MM.1S (cell line): ENCODE measurements at regions not wholly inside any gene's neighbourhood (a gene's known extent, or its start where the extent isn't known, plus 50 kb on each side); places are given as distances from the start of the nearest gene placed in this dataset.

Source experiments
- DNase-seq: peaks from one replicate; pipeline ENCODE4 v3.0.0-alpha.2; 2015
- H2AFZ ChIP-seq: fragments of 300-600 bp; sonication (generic); 2 replicates; pipeline ENCODE4 v1.6.0; 2016; ENCODE audit warnings: antibody characterized with exemption, low read length
- H3F3A ChIP-seq: fragments of 300-600 bp; sonication (generic); 2 replicates; pipeline ENCODE4 v1.6.1; 2016; ENCODE audit warnings: mild to moderate bottlenecking, antibody characterized with exemption, low read length, moderate library complexity, mixed read lengths; ENCODE audit not compliant: insufficient read depth
- H3K27ac ChIP-seq: fragments of 300-600 bp; sonication (generic); 2 replicates; pipeline ENCODE4 v1.5.1; 2016; ENCODE audit warnings: mild to moderate bottlenecking, low read length
- H3K27me3 ChIP-seq: fragments of 300-600 bp; sonication (generic); replicated peaks from 2 replicates; pipeline ENCODE4 v1.6.0; 2016; ENCODE audit warnings: low read length; ENCODE audit not compliant: insufficient read depth
- H3K36me3 ChIP-seq: fragments of 300-600 bp; sonication (generic); replicated peaks from 2 replicates; pipeline ENCODE4 v1.6.1; 2016; ENCODE audit warnings: mild to moderate bottlenecking, low read length, mixed read lengths; ENCODE audit not compliant: insufficient read depth
- H3K4me1 ChIP-seq: fragments of 300-600 bp; sonication (generic); 2 replicates; pipeline ENCODE4 v1.6.1; 2016; ENCODE audit warnings: low read length, mixed read lengths
- H3K4me2 ChIP-seq: fragments of 300-600 bp; sonication (generic); 2 replicates; pipeline ENCODE4 v1.6.0; 2016; ENCODE audit warnings: low read depth, low read length
- H3K4me3 ChIP-seq: fragments of 300-600 bp; sonication (generic); 2 replicates; pipeline ENCODE4 v1.5.1; 2016; ENCODE audit warnings: low read length, mixed read lengths
- H3K79me2 ChIP-seq: fragments of 300-600 bp; sonication (generic); 2 replicates; pipeline ENCODE4 v1.6.1; 2016; ENCODE audit warnings: mixed run types, low read length, mixed read lengths
- H3K9ac ChIP-seq: fragments of 300-600 bp; sonication (generic); 2 replicates; pipeline ENCODE4 v1.6.1; 2016; ENCODE audit warnings: low read length, mixed read lengths
- H3K9me2 ChIP-seq: fragments of 300-600 bp; sonication (generic); replicated peaks from 2 replicates; pipeline ENCODE4 v1.6.1; 2016; ENCODE audit warnings: mild to moderate bottlenecking, low read length, mixed read lengths; ENCODE audit not compliant: insufficient read depth
- H3K9me3 ChIP-seq: fragments of 300-600 bp; sonication (generic); replicated peaks from 2 replicates; pipeline ENCODE4 v1.6.1; 2016; ENCODE audit warnings: mild to moderate bottlenecking, low read length, mixed read lengths; ENCODE audit not compliant: insufficient read depth
- H4K20me1 ChIP-seq: fragments of 300-600 bp; sonication (generic); 2 replicates; pipeline ENCODE4 v1.6.1; 2016; ENCODE audit warnings: mild to moderate bottlenecking, low read length, moderate library complexity, mixed read lengths; ENCODE audit not compliant: insufficient read depth
- EZH2 ChIP-seq: fragments of 300-600 bp; sonication (generic); optimal IDR thresholded peaks from 2 replicates; pipeline ENCODE3; 2017; ENCODE audit warnings: low read depth, mild to moderate bottlenecking, antibody characterized with exemption, low read length, mixed read lengths
- EZH2phosphoT487 ChIP-seq: fragments of 300-600 bp; sonication (generic); IDR thresholded peaks from 2 replicates; pipeline ENCODE4 v1.6.1; 2018; ENCODE audit warnings: antibody characterized with exemption, low read length
- TF ChIP-seq, protein P1 (sequence below): fragments of 300-600 bp; sonication (generic); IDR thresholded peaks from 2 replicates; pipeline ENCODE4 v1.5.1; 2016; ENCODE audit warnings: antibody characterized with exemption, low read length, mixed read lengths

GRCh38 chr10:2984682-2985081 is 82.7 kb upstream of the PFKP start:
- Histone ChIP-seq H3K9ac (no peak overlapping the region), H2AFZ (no peak overlapping the region), H3K79me2 (no peaks in the 10 kb centered on the region), H4K20me1 (no peaks in the 10 kb centered on the region), H3K27me3 (no peaks in the 10 kb centered on the region), H3K27ac (no peak overlapping the region), H3K4me1 (no peaks in the 10 kb centered on the region), H3K9me3 (no peaks in the 10 kb centered on the region), H3F3A (no peaks in the 10 kb centered on the region), H3K9me2 (no peaks in the 10 kb centered on the region), H3K4me3 (no peak overlapping the region), H3K4me2 (no peak overlapping the region), H3K36me3 (no peaks in the 10 kb centered on the region)
- no peak for DNase-seq
- TF ChIP-seq EZH2 (no peak), EZH2phosphoT487 (no peak)
- TF ChIP-seq, protein P1, sequence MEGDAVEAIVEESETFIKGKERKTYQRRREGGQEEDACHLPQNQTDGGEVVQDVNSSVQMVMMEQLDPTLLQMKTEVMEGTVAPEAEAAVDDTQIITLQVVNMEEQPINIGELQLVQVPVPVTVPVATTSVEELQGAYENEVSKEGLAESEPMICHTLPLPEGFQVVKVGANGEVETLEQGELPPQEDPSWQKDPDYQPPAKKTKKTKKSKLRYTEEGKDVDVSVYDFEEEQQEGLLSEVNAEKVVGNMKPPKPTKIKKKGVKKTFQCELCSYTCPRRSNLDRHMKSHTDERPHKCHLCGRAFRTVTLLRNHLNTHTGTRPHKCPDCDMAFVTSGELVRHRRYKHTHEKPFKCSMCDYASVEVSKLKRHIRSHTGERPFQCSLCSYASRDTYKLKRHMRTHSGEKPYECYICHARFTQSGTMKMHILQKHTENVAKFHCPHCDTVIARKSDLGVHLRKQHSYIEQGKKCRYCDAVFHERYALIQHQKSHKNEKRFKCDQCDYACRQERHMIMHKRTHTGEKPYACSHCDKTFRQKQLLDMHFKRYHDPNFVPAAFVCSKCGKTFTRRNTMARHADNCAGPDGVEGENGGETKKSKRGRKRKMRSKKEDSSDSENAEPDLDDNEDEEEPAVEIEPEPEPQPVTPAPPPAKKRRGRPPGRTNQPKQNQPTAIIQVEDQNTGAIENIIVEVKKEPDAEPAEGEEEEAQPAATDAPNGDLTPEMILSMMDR = no peak

DNA sequence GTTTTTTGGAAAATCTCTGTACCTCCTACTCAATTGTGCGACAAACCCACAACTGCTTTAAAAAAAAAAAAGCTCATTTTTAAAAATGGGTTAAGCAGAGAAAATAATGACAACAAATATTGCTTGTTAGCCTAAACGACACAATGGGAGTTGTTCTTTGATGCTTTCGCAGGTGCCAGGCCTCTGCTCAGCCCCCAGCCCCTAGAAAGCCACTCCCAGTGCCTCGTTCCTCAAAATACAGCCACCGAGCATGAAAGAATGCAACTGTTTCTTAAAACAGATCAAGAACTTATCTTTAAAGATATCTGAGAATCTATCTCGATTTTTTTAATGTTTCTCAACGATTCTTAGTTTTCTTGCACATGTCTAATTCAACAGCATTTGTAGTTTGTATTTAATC is 85.2 kb upstream of the PFKP start:
- no peaks in the 10 kb centered on the region for H3K4me1 ChIP-seq
- H3K27me3 ChIP-seq = no peaks in the 10 kb centered on the region
- H4K20me1 ChIP-seq = no peaks in the 10 kb centered on the region
- no peak overlapping the region for H3K27ac ChIP-seq
- no peaks in the 10 kb centered on the region for H3K9me3 ChIP-seq
- H3K9ac ChIP-seq = no peak overlapping the region
- no peaks in the 10 kb centered on the region for H3F3A ChIP-seq
- H2AFZ ChIP-seq = no peak overlapping the region
- H3K36me3 ChIP-seq = no peaks in the 10 kb centered on the region
- no peaks in the 10 kb centered on the region for H3K79me2 ChIP-seq
- no peak overlapping the region for H3K4me2 ChIP-seq
- no peak overlapping the region for H3K4me3 ChIP-seq
- TF ChIP-seq, protein P1 = no peak
- TF ChIP-seq EZH2 (no peak), EZH2phosphoT487 (no peak)
- no peak for DNase-seq
- H3K9me2 ChIP-seq = no peaks in the 10 kb centered on the region

- H3K27ac ChIP-seq = no peak overlapping the region
- H3K4me3 ChIP-seq = no peak overlapping the region
- no peak for DNase-seq
These were observed 86.0 kb upstream of the PFKP start for GRCh38 chr10:2981361-2981801.

More at GRCh38 chr10:2981361-2981801, 86.0 kb upstream of the PFKP start:
- Histone ChIP-seq H3K4me2 (no peak overlapping the region), H3K9me2 (no peaks in the 10 kb centered on the region), H3K4me1 (no peaks in the 10 kb centered on the region), H3K79me2 (no peaks in the 10 kb centered on the region), H3K27me3 (no peaks in the 10 kb centered on the region), H2AFZ (no peak overlapping the region), H3K36me3 (no peaks in the 10 kb centered on the region), H4K20me1 (no peaks in the 10 kb centered on the region), H3K9me3 (no peaks in the 10 kb centered on the region), H3K9ac (no peak overlapping the region), H3F3A (no peaks in the 10 kb centered on the region)
- no peak for TF ChIP-seq EZH2
- TF ChIP-seq, protein P1 = no peak
- no peak for TF ChIP-seq EZH2phosphoT487
